PFSK-1 (cell line): ENCODE measurements at regions not wholly inside any gene's neighbourhood (a gene's known extent, or its start where the extent isn't known, plus 50 kb on each side); places are given as distances from the start of the nearest gene placed in this dataset.

Experiments used
- FOXP2 ChIP-seq: optimal IDR thresholded peaks from 2 replicates; pipeline ENCODE3; 2011; ENCODE audit warnings: borderline replicate concordance, control low read depth, inconsistent platforms; ENCODE audit not compliant: insufficient read depth; ENCODE audit errors: extremely low read length, extremely low read depth
- POLR2AphosphoS5 ChIP-seq: IDR thresholded peaks from 2 replicates; pipeline ENCODE4 v1.6.1; 2012; ENCODE audit warnings: low read depth, mild to moderate bottlenecking, control low read depth, low read length, moderate library complexity
- REST ChIP-seq, 2 experiments: IDR thresholded peaks; 2 replicates each; pipeline versions ENCODE4 v1.6.1 to v1.8.0; 2011 to 2012; ENCODE audit warnings: low read depth in 2 of 2, low read length in 2 of 2, control low read depth in 1 of 2, inconsistent platforms in 1 of 2, mild to moderate bottlenecking in 1 of 2, moderate library complexity in 1 of 2; ENCODE audit not compliant: insufficient read depth in 1 of 2
- SIN3A ChIP-seq: IDR thresholded peaks from 2 replicates; pipeline ENCODE4 v1.6.1; 2012; ENCODE audit warnings: mild to moderate bottlenecking, low read length, moderate library complexity, borderline replicate concordance; ENCODE audit not compliant: insufficient read depth
- TAF1 ChIP-seq: IDR thresholded peaks from 2 replicates; pipeline ENCODE4 v1.6.1; 2012; ENCODE audit warnings: low read length, control low read depth, borderline replicate concordance; ENCODE audit not compliant: insufficient read depth

DNA sequence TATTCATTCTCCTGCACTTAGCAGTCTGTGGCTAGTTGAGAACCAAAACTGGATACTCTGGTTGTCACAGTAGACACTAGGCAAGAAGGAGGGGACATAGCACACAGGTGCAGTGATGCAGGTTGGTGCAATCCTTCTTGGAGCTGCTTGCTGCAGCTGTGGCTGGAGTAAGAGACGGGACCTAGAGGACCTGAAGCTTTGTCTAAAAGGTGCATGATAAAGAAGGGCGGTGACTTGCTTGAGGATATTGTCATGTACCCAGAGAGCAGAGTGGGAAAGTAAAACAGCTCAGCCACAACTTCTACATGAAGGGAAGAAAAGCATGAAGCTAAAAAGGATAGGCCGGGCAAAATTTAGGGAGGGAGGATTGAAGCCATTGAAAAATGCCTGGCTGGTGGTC is 304.1 kb upstream of the KIRREL3 start:
- no peak for TF ChIP-seq POLR2AphosphoS5
- no peak for TF ChIP-seq FOXP2
- TF ChIP-seq TAF1, result no peak
- no peak for TF ChIP-seq SIN3A
- no peak for TF ChIP-seq REST (IDR thresholded peaks at IDR 0.05; ENCODE audit: insufficient read depth in 1 of 2, low read depth in 2 of 2, low read length in 2 of 2)
